ENCODE measurements at regions not wholly inside any gene's neighbourhood (a gene's known extent, or its start where the extent isn't known, plus 50 kb on each side); places are given as distances from the start of the nearest gene placed in this dataset.

- no peak for TF ChIP-seq SPI1 (IDR thresholded peaks at IDR 0.05; ENCODE audit: low read depth, low read length)
- no peak for TF ChIP-seq POLR2AphosphoS5 (IDR thresholded peaks at IDR 0.05; ENCODE audit: low read depth, low read length)
- no peak for TF ChIP-seq TAF1 (IDR thresholded peaks at IDR 0.05; ENCODE audit: low read depth, low read length)
- TF ChIP-seq POU2F2 (IDR thresholded peaks at IDR 0.05; ENCODE audit: low read depth, low read length), result no peak
- no peak for TF ChIP-seq POLR2A (IDR thresholded peaks at IDR 0.05; ENCODE audit: low read depth, low read length)
- TF ChIP-seq PAX5 (IDR thresholded peaks at IDR 0.05; ENCODE audit: insufficient read depth, low read length, severe bottlenecking), result no peak
- DNase-seq (ENCODE audit: insufficient read length, low spot score) (no peak), FAIRE-seq (no peak)
Observed at GRCh38 chr4:170281027-170281426, 191.3 kb upstream of the AADAT start.

- DNase-seq (ENCODE audit: insufficient read length, low spot score) (no peak), FAIRE-seq (no peak)
Observed at GRCh38 chr4:170278460-170278859, 188.7 kb upstream of the AADAT start.

GRCh38 chr4:170274616-170275015 is 184.9 kb upstream of the AADAT start:
- DNase-seq (ENCODE audit: insufficient read length, low spot score) (no peak), FAIRE-seq (no peak)

More at GRCh38 chr4:170278460-170278859, 188.7 kb upstream of the AADAT start:
- TF ChIP-seq PAX5 (IDR thresholded peaks at IDR 0.05; ENCODE audit: insufficient read depth, low read length, severe bottlenecking) (no peak), TAF1 (IDR thresholded peaks at IDR 0.05; ENCODE audit: low read depth, low read length) (no peak), POU2F2 (IDR thresholded peaks at IDR 0.05; ENCODE audit: low read depth, low read length) (no peak), POLR2AphosphoS5 (IDR thresholded peaks at IDR 0.05; ENCODE audit: low read depth, low read length) (no peak), POLR2A (IDR thresholded peaks at IDR 0.05; ENCODE audit: low read depth, low read length) (no peak), SPI1 (IDR thresholded peaks at IDR 0.05; ENCODE audit: low read depth, low read length) (no peak)

GRCh38 chr4:170272959-170273358 is 183.2 kb upstream of the AADAT start:
- no peak for FAIRE-seq
- TF ChIP-seq SPI1 (IDR thresholded peaks at IDR 0.05; ENCODE audit: low read depth, low read length) (no peak), POU2F2 (IDR thresholded peaks at IDR 0.05; ENCODE audit: low read depth, low read length) (no peak), TAF1 (IDR thresholded peaks at IDR 0.05; ENCODE audit: low read depth, low read length) (no peak), POLR2A (IDR thresholded peaks at IDR 0.05; ENCODE audit: low read depth, low read length) (no peak), PAX5 (IDR thresholded peaks at IDR 0.05; ENCODE audit: insufficient read depth, low read length, severe bottlenecking) (no peak), POLR2AphosphoS5 (IDR thresholded peaks at IDR 0.05; ENCODE audit: low read depth, low read length) (no peak)
- no peak for DNase-seq (ENCODE audit: insufficient read length, low spot score)

More at GRCh38 chr4:170274616-170275015, 184.9 kb upstream of the AADAT start:
- no peak for TF ChIP-seq POU2F2 (IDR thresholded peaks at IDR 0.05; ENCODE audit: low read depth, low read length)
- TF ChIP-seq TAF1 (IDR thresholded peaks at IDR 0.05; ENCODE audit: low read depth, low read length), result no peak
- no peak for TF ChIP-seq POLR2A (IDR thresholded peaks at IDR 0.05; ENCODE audit: low read depth, low read length)
- no peak for TF ChIP-seq POLR2AphosphoS5 (IDR thresholded peaks at IDR 0.05; ENCODE audit: low read depth, low read length)
- no peak for TF ChIP-seq SPI1 (IDR thresholded peaks at IDR 0.05; ENCODE audit: low read depth, low read length)

- DNase-seq (ENCODE audit: insufficient read length, low spot score) (no peak), FAIRE-seq (no peak)
- TF ChIP-seq POU2F2 (IDR thresholded peaks at IDR 0.05; ENCODE audit: low read depth, low read length) (no peak), POLR2A (IDR thresholded peaks at IDR 0.05; ENCODE audit: low read depth, low read length) (no peak), PAX5 (IDR thresholded peaks at IDR 0.05; ENCODE audit: insufficient read depth, low read length, severe bottlenecking) (no peak), TAF1 (IDR thresholded peaks at IDR 0.05; ENCODE audit: low read depth, low read length) (no peak), SPI1 (IDR thresholded peaks at IDR 0.05; ENCODE audit: low read depth, low read length) (no peak), POLR2AphosphoS5 (IDR thresholded peaks at IDR 0.05; ENCODE audit: low read depth, low read length) (no peak)
Observed at GRCh38 chr4:170271723-170272122, 182.0 kb upstream of the AADAT start.

GRCh38 chr4:170270628-170271027 is 180.9 kb upstream of the AADAT start:
- TF ChIP-seq SPI1 (IDR thresholded peaks at IDR 0.05; ENCODE audit: low read depth, low read length) (0 out of 2 replicates have a peak, but pooled peaks have one; percentile 12), POU2F2 (IDR thresholded peaks at IDR 0.05; ENCODE audit: low read depth, low read length) (no peak), POLR2AphosphoS5 (IDR thresholded peaks at IDR 0.05; ENCODE audit: low read depth, low read length) (no peak), POLR2A (IDR thresholded peaks at IDR 0.05; ENCODE audit: low read depth, low read length) (no peak), TAF1 (IDR thresholded peaks at IDR 0.05; ENCODE audit: low read depth, low read length) (no peak), PAX5 (IDR thresholded peaks at IDR 0.05; ENCODE audit: insufficient read depth, low read length, severe bottlenecking) (no peak)
- DNase-seq (ENCODE audit: insufficient read length, low spot score) (no peak), FAIRE-seq (no peak)

- FAIRE-seq (no peak), DNase-seq (ENCODE audit: insufficient read length, low spot score) (no peak)
- TF ChIP-seq POLR2AphosphoS5 (IDR thresholded peaks at IDR 0.05; ENCODE audit: low read depth, low read length) (no peak), POLR2A (IDR thresholded peaks at IDR 0.05; ENCODE audit: low read depth, low read length) (no peak), SPI1 (IDR thresholded peaks at IDR 0.05; ENCODE audit: low read depth, low read length) (no peak), PAX5 (IDR thresholded peaks at IDR 0.05; ENCODE audit: insufficient read depth, low read length, severe bottlenecking) (no peak), POU2F2 (IDR thresholded peaks at IDR 0.05; ENCODE audit: low read depth, low read length) (no peak), TAF1 (IDR thresholded peaks at IDR 0.05; ENCODE audit: low read depth, low read length) (no peak)
Observed at GRCh38 chr4:170269950-170270349, 180.2 kb upstream of the AADAT start.

- peak; percentile 94 for FAIRE-seq
- 0 out of 2 replicates have a peak, but pooled peaks have one; percentile 24 for TF ChIP-seq POU2F2 (IDR thresholded peaks at IDR 0.05; ENCODE audit: low read depth, low read length)
- no peak for TF ChIP-seq TAF1 (IDR thresholded peaks at IDR 0.05; ENCODE audit: low read depth, low read length)
- peak; percentile 9 for DNase-seq (ENCODE audit: insufficient read length, low spot score)
Observed at GRCh38 chr4:170259631-170260153, 169.9 kb upstream of the AADAT start.

- TF ChIP-seq SPI1 (IDR thresholded peaks at IDR 0.05; ENCODE audit: low read depth, low read length) (peak; percentile 64), POU2F2 (IDR thresholded peaks at IDR 0.05; ENCODE audit: low read depth, low read length) (no peak), POLR2A (IDR thresholded peaks at IDR 0.05; ENCODE audit: low read depth, low read length) (no peak)
- FAIRE-seq (no peak), DNase-seq (ENCODE audit: insufficient read length, low spot score) (no peak)
Observed at GRCh38 chr4:170256807-170257206, 167.1 kb upstream of the AADAT start.

GRCh38 chr4:170248576-170248975 is 158.8 kb upstream of the AADAT start:
- FAIRE-seq, result no peak

More at GRCh38 chr4:170248576-170248975, 158.8 kb upstream of the AADAT start:
- TF ChIP-seq POLR2A (IDR thresholded peaks at IDR 0.05; ENCODE audit: low read depth, low read length) (no peak), POLR2AphosphoS5 (IDR thresholded peaks at IDR 0.05; ENCODE audit: low read depth, low read length) (no peak), POU2F2 (IDR thresholded peaks at IDR 0.05; ENCODE audit: low read depth, low read length) (no peak), TAF1 (IDR thresholded peaks at IDR 0.05; ENCODE audit: low read depth, low read length) (no peak), SPI1 (IDR thresholded peaks at IDR 0.05; ENCODE audit: low read depth, low read length) (no peak), PAX5 (IDR thresholded peaks at IDR 0.05; ENCODE audit: insufficient read depth, low read length, severe bottlenecking) (no peak)
- no peak for DNase-seq (ENCODE audit: insufficient read length, low spot score)

All from GM12891 (cell line).